GM18868 (cell line): ENCODE measurements at regions not wholly inside any gene's neighbourhood (a gene's known extent, or its start where the extent isn't known, plus 50 kb on each side); places are given as distances from the start of the nearest gene placed in this dataset.
A peak's percentile ranks its signal among the peaks of the same experiment; 100 is the strongest.
"Not testable (repeated sequence)": the region's sequence is repeated elsewhere in the genome, so short reads cannot be mapped to it uniquely, and the experiment has no call there.

Source experiments
- ATAC-seq: cut with Tn5 transposase; IDR thresholded peaks from one replicate; pipeline ENCODE4 v1.9.1; 2021; ENCODE audit warnings: mild to moderate bottlenecking, moderate library complexity; ENCODE audit not compliant: unreplicated experiment

DNA sequence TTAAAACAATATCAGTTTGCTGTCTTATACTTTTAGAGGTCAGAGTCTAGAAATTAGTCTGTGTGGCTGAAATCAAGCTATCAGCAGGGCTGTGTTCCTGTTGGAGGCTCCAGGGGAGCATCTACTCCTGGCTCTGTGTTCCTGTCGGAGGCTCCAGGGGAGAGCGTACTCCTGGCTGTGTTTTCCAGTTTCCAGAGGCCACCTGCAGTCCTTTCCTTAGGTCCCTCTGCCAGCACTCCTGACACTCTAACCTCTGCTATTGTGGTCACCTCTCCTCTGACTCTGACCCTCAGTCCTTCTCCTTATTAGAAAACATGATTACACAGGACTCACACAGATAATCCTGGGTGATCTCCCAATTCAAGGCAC, 1140.7 kb upstream of the TMEM132C start:
- peak; percentile 13 for ATAC-seq

DNA sequence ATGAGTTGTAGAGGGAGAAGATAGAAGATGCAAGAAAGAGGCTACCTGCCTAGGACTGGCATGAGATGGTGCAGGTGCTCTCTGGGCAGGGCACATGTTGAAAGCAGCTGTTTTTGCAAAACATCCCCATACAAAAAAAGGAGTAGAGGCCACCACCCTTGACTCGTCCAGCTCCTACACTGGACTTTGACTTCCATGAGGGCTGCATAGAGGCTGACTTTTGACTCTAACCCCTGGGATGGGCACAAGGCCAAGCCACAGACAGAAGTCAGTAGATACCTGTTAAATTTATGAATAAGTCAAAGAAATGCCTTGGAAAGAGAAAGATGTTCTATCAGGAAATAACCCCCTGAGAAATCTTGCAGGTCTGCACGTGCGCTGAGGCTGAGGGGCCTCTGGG, 1139.1 kb upstream of the TMEM132C start:
- no peak for ATAC-seq

- no peak for ATAC-seq
Observed at GRCh38 chr12:127130506-127131124, 1136.4 kb upstream of the TMEM132C start.

DNA sequence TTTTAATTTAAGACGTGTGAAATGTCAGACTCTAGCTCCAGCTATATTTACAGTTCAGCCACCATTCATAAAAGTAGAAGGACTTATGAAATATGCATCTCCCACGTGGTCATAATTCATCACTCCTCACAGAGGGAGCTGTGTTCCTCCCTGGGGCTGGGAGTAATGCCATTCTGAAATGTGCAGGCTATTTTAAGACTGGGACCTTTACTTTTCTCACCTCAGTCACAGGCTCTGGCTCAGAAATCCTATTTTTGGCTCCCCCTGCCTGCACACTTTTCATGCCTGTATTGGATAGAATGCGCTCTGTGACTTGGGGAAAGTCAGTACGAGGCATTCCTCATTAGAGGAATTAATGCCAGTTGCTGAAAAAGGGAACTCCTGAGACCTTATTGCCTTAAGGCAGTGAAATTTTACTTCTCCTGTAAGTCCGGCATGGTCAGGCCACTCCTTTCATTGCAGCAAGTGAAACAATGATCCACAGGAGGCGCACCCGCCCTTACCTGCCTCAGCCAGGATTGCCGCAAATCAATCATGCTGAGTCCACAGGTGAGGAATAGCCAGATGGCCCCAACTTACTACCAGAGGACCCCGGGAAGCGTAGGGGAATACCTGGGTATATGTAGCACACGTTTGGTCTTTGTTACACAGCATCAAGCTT, 1133.2 kb upstream of the TMEM132C start:
- ATAC-seq, result no peak

- not testable (repeated sequence) for ATAC-seq
Observed at GRCh38 chr12:127140864-127141484, 1126.0 kb upstream of the TMEM132C start.

DNA sequence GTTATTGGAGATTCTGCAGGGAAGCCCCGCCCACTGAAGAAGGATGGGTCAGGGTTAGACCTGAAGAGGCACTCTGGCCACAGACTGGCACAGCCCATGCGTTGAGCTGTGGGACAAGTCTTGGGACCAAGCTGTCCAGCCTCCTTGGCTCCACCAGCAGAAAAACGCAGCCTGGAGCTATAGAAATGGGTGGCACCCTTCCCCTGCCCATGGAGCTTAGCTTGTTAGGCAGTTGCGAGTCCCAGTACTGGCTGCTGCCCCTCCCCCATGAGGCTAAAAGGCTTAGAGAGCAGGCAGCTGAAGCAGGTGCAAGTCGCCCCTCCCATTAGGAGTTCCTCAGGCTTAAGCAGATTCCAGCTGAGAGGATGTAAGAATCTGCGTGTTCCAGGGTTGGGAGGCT, 1124.0 kb upstream of the TMEM132C start:
- ATAC-seq, result no peak

GRCh38 chr12:127144770-127145169, 1122.2 kb upstream of the TMEM132C start:
- no peak for ATAC-seq

GRCh38 chr12:127145241-127145928, 1121.6 kb upstream of the TMEM132C start:
- no peak for ATAC-seq

GRCh38 chr12:127145929-127146789, 1120.8 kb upstream of the TMEM132C start:
- no peak for ATAC-seq

GRCh38 chr12:127146991-127147718, 1119.8 kb upstream of the TMEM132C start:
- no peak for ATAC-seq

- no peak for ATAC-seq
Observed at GRCh38 chr12:127147724-127148123, 1119.2 kb upstream of the TMEM132C start.

DNA sequence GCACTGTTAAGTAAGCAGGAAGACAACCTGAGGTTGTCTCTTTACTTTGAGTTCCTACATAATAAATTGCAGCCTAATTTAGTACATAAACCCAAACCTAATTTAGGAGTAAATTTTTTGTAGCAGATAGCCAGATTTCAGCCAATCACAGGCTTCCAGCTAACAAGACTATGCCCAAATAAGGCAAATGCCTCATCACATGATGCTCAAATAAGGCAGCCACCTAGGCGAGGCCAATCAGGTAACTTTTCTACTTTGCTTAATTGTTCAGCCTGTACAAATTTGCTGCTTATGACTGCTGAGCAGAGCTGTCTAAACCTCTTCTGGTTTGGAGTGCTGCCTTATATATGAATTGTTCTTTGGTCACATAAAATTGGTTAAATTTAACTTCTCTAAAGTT, 1118.7 kb upstream of the TMEM132C start:
- no peak for ATAC-seq

- ATAC-seq, result no peak
Observed at GRCh38 chr12:127149226-127149964, 1117.6 kb upstream of the TMEM132C start.

DNA sequence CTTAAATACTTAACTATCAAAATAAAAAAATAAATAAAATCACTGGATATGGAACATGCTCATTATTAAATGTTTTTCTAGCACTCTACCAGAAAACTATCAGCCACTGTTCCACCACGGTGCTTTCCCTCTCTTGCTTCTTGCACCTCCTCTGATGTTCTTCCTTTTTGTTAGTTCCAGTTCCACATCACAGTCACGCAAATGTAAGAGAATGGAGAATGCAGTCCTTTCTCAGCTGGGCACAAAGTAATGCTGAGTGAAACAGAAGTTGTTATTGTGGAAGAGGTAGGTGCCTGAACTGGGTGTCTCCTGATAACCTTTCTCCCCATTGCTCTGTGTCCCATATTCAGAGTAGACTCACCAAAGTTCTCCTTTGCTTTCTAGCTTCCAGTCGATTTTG, 1116.9 kb upstream of the TMEM132C start:
- peak; percentile 72 for ATAC-seq

GRCh38 chr12:127150479-127150878, 1116.5 kb upstream of the TMEM132C start:
- ATAC-seq, result peak; percentile 22

GRCh38 chr12:127150956-127151355, 1116.0 kb upstream of the TMEM132C start:
- ATAC-seq, result no peak

GRCh38 chr12:127153996-127154395, 1113.0 kb upstream of the TMEM132C start:
- ATAC-seq, result no peak

DNA sequence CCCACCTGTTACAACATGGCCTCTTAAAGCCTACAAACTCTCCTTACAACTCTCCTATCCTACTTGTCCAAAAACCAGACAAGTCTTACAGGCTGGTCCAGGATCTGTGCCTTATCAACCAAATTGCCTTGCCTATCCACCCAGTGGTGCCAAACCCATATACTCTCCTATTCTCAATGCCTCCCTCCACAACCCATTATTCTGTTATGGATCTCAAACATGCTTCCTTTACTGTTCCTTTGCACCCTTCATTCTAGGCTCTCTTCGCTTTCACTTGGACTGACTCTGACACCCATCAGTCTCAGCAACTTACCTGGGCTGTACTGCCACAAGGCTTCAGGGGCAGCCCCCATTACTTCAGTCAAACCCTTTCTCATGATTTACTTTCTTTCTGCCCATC, 1112.1 kb upstream of the TMEM132C start:
- not testable (repeated sequence) for ATAC-seq

DNA sequence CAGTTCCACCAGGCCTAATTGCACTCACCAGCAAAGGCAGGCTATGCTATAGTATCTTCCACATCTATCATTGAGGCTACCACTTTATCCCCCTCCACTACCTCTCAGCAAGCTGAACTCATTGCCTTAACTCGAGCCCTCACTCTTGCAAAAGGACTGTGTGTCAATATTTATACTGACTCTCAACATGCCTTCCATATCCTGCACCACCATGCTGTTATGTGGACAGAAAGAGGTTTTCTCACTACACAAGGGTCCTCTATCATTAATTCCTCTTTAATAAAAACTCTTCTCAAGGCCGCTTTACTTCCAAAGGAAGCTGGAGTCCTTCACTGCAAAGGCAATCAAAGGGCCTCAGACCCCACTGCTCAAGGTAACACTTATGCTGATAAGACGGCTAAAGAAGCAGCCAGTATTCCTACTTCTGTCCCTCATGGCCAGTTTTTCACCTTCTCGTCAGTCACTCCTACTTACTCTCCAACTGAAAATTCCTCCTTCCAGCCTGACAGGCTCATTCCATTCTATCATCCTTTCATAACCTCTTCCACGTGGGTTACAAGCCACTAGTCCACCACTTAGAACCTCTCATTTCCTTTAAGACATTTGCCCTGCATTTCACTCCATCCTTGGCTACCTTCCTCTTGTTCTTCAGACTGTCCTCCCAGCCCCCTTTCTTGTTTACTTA, 1110.9 kb upstream of the TMEM132C start:
- ATAC-seq, result not testable (repeated sequence)
